ENCODE measurements at regions not wholly inside any gene's neighbourhood (a gene's known extent, or its start where the extent isn't known, plus 50 kb on each side); places are given as distances from the start of the nearest gene placed in this dataset.
A peak's percentile ranks its signal among the peaks of the same experiment; 100 is the strongest.

GRCh38 chr3:67094774-67095173, 96.7 kb downstream of the KBTBD8 start:
- ChIA-PET CTCF (interaction anchor here (0.6 to 2.1 kb wide), 4 partner anchors 15 to 1799 kb away, joined by 3 to 6 read pairs (median 5); no protein-coding TSS in a partner anchor), POLR2A (no interaction called here)
- H3K36me3 Mint-ChIP-seq (ENCODE audit: low read depth) = no peaks in the 10 kb centered on the region
- no peak overlapping the region for H3K4me3 Mint-ChIP-seq
- H3K27me3 Mint-ChIP-seq (ENCODE audit: low read depth) = peaks cover 13% of the 10 kb centered on the region
- no peak for DNase-seq
- peaks cover 4% of the 10 kb centered on the region for H3K9me3 Mint-ChIP-seq (ENCODE audit: insufficient read depth)
- no peaks in the 10 kb centered on the region for H3K4me1 Mint-ChIP-seq (ENCODE audit: low read depth)
- ATAC-seq = no peak
- H3K27ac Mint-ChIP-seq = no peak overlapping the region

GRCh38 chr3:67104388-67104787, 106.3 kb downstream of the KBTBD8 start:
- CTCF ChIA-PET = interaction anchor here (1.0 to 1.8 kb wide), 2 partner anchors 9 to 114 kb away, joined by 3 to 8 read pairs; no protein-coding TSS in a partner anchor
- no peak overlapping the region for H3K27ac Mint-ChIP-seq
- H3K27me3 Mint-ChIP-seq (ENCODE audit: low read depth) = peaks cover 6% of the 10 kb centered on the region
- H3K4me3 Mint-ChIP-seq = no peak overlapping the region
- H3K9me3 Mint-ChIP-seq (ENCODE audit: insufficient read depth) = no peaks in the 10 kb centered on the region
- H3K36me3 Mint-ChIP-seq (ENCODE audit: low read depth) = no peaks in the 10 kb centered on the region
- no peak for DNase-seq
- H3K4me1 Mint-ChIP-seq (ENCODE audit: low read depth) = no peaks in the 10 kb centered on the region
- no peak for ATAC-seq
- POLR2A ChIA-PET = no interaction called here

- ChIA-PET CTCF (interaction anchor here (1.7 kb wide), 1 partner anchor 135 kb away, joined by 7 read pairs; no protein-coding TSS in a partner anchor), POLR2A (no interaction called here)
- Mint-ChIP-seq H3K4me1 (ENCODE audit: low read depth) (no peaks in the 10 kb centered on the region), H3K27me3 (ENCODE audit: low read depth) (peaks cover 5% of the 10 kb centered on the region), H3K4me3 (no peak overlapping the region), H3K27ac (no peak overlapping the region), H3K9me3 (ENCODE audit: insufficient read depth) (no peaks in the 10 kb centered on the region), H3K36me3 (ENCODE audit: low read depth) (no peaks in the 10 kb centered on the region)
- DNase-seq (no peak), ATAC-seq (no peak)
Observed at GRCh38 chr3:67106874-67107273, 108.8 kb downstream of the KBTBD8 start.

GRCh38 chr3:67109651-67110204, 111.6 kb downstream of the KBTBD8 start:
- ChIA-PET CTCF (interaction anchor here (0.7 to 3.4 kb wide), 11 partner anchors 8 to 1766 kb away, joined by 3 to 20 read pairs (median 4); no protein-coding TSS in a partner anchor), POLR2A (no interaction called here)
- DNase-seq = no peak
- Mint-ChIP-seq H3K4me1 (ENCODE audit: low read depth) (peaks cover 6% of the 10 kb centered on the region), H3K27ac (no peak overlapping the region), H3K27me3 (ENCODE audit: low read depth) (peaks cover 5% of the 10 kb centered on the region), H3K9me3 (ENCODE audit: insufficient read depth) (no peaks in the 10 kb centered on the region), H3K4me3 (no peak overlapping the region), H3K36me3 (ENCODE audit: low read depth) (no peaks in the 10 kb centered on the region)
- no peak for ATAC-seq

GRCh38 chr3:67113802-67114407, 115.8 kb downstream of the KBTBD8 start:
- DNase-seq (peak; percentile 87), ATAC-seq (peak; percentile 93)
- CTCF ChIA-PET = interaction anchor here (0.6 to 3.2 kb wide), 45 partner anchors 8 to 1858 kb away, joined by 3 to 36 read pairs (median 4); partner anchors contain the start of genes KBTBD8 and SUCLG2
- Mint-ChIP-seq H3K4me1 (ENCODE audit: low read depth) (peaks cover 6% of the 10 kb centered on the region), H3K9me3 (ENCODE audit: insufficient read depth) (no peaks in the 10 kb centered on the region), H3K4me3 (no peak overlapping the region), H3K36me3 (ENCODE audit: low read depth) (no peaks in the 10 kb centered on the region), H3K27ac (no peak overlapping the region), H3K27me3 (ENCODE audit: low read depth) (peaks cover 9% of the 10 kb centered on the region)
- POLR2A ChIA-PET = no interaction called here

GRCh38 chr3:67118122-67118521, 120.0 kb downstream of the KBTBD8 start:
- Mint-ChIP-seq H3K36me3 (ENCODE audit: low read depth) (no peaks in the 10 kb centered on the region), H3K4me3 (no peak overlapping the region), H3K27me3 (ENCODE audit: low read depth) (peaks cover 8% of the 10 kb centered on the region), H3K4me1 (ENCODE audit: low read depth) (peaks cover 6% of the 10 kb centered on the region), H3K9me3 (ENCODE audit: insufficient read depth) (no peaks in the 10 kb centered on the region), H3K27ac (no peak overlapping the region)
- no peak for DNase-seq
- CTCF ChIA-PET = no interaction called here
- POLR2A ChIA-PET = no interaction called here
- ATAC-seq = no peak

- H3K4me1 Mint-ChIP-seq (ENCODE audit: low read depth) = peaks cover 2% of the 10 kb centered on the region
- DNase-seq = no peak
- H3K9me3 Mint-ChIP-seq (ENCODE audit: insufficient read depth) = no peaks in the 10 kb centered on the region
- no peak overlapping the region for H3K27ac Mint-ChIP-seq
- peaks cover 8% of the 10 kb centered on the region for H3K27me3 Mint-ChIP-seq (ENCODE audit: low read depth)
- ChIA-PET POLR2A (no interaction called here), CTCF (no interaction called here)
- ATAC-seq = no peak
- H3K4me3 Mint-ChIP-seq = no peak overlapping the region
- no peaks in the 10 kb centered on the region for H3K36me3 Mint-ChIP-seq (ENCODE audit: low read depth)
Observed at GRCh38 chr3:67118635-67119034, 120.5 kb downstream of the KBTBD8 start.

GRCh38 chr3:67123914-67124313, 125.8 kb downstream of the KBTBD8 start:
- Mint-ChIP-seq H3K36me3 (ENCODE audit: low read depth) (no peaks in the 10 kb centered on the region), H3K4me3 (no peak overlapping the region), H3K4me1 (ENCODE audit: low read depth) (no peaks in the 10 kb centered on the region), H3K27ac (no peak overlapping the region), H3K27me3 (ENCODE audit: low read depth) (peaks cover under 1% of the 10 kb centered on the region), H3K9me3 (ENCODE audit: insufficient read depth) (no peaks in the 10 kb centered on the region)
- no peak for DNase-seq
- ChIA-PET POLR2A (interaction anchor here (0.7 kb wide), 1 partner anchor 13 kb away, joined by 4 read pairs; no protein-coding TSS in a partner anchor), CTCF (no interaction called here)
- ATAC-seq = no peak

GRCh38 chr3:67127254-67127653, 129.1 kb downstream of the KBTBD8 start:
- no peaks in the 10 kb centered on the region for H3K4me1 Mint-ChIP-seq (ENCODE audit: low read depth)
- CTCF ChIA-PET = no interaction called here
- peaks cover 7% of the 10 kb centered on the region for H3K27me3 Mint-ChIP-seq (ENCODE audit: low read depth)
- POLR2A ChIA-PET = no interaction called here
- no peaks in the 10 kb centered on the region for H3K9me3 Mint-ChIP-seq (ENCODE audit: insufficient read depth)
- no peak overlapping the region for H3K27ac Mint-ChIP-seq
- DNase-seq = no peak
- H3K36me3 Mint-ChIP-seq (ENCODE audit: low read depth) = no peaks in the 10 kb centered on the region
- ATAC-seq = no peak
- no peak overlapping the region for H3K4me3 Mint-ChIP-seq

GRCh38 chr3:67142432-67142831, 144.3 kb downstream of the KBTBD8 start:
- no peaks in the 10 kb centered on the region for H3K27me3 Mint-ChIP-seq (ENCODE audit: low read depth)
- no peak overlapping the region for H3K4me3 Mint-ChIP-seq
- H3K4me1 Mint-ChIP-seq (ENCODE audit: low read depth) = no peaks in the 10 kb centered on the region
- peaks cover 6% of the 10 kb centered on the region for H3K9me3 Mint-ChIP-seq (ENCODE audit: insufficient read depth)
- ATAC-seq = no peak
- H3K36me3 Mint-ChIP-seq (ENCODE audit: low read depth) = no peaks in the 10 kb centered on the region
- POLR2A ChIA-PET = no interaction called here
- no peak overlapping the region for H3K27ac Mint-ChIP-seq
- DNase-seq = no peak
- CTCF ChIA-PET = no interaction called here

- no peak overlapping the region for H3K4me3 Mint-ChIP-seq
- CTCF ChIA-PET = no interaction called here
- H3K4me1 Mint-ChIP-seq (ENCODE audit: low read depth) = no peaks in the 10 kb centered on the region
- no peaks in the 10 kb centered on the region for H3K36me3 Mint-ChIP-seq (ENCODE audit: low read depth)
- H3K9me3 Mint-ChIP-seq (ENCODE audit: insufficient read depth) = peaks cover 5% of the 10 kb centered on the region
- H3K27ac Mint-ChIP-seq = no peak overlapping the region
- POLR2A ChIA-PET = no interaction called here
- no peaks in the 10 kb centered on the region for H3K27me3 Mint-ChIP-seq (ENCODE audit: low read depth)
- no peak for DNase-seq
- no peak for ATAC-seq
Observed at GRCh38 chr3:67145738-67146137, 147.6 kb downstream of the KBTBD8 start.

GRCh38 chr3:67154429-67154828, 156.3 kb downstream of the KBTBD8 start:
- ChIA-PET POLR2A (no interaction called here), CTCF (no interaction called here)
- H3K4me3 Mint-ChIP-seq = no peak overlapping the region
- ATAC-seq (no peak), DNase-seq (no peak)
- no peaks in the 10 kb centered on the region for H3K4me1 Mint-ChIP-seq (ENCODE audit: low read depth)
- no peaks in the 10 kb centered on the region for H3K36me3 Mint-ChIP-seq (ENCODE audit: low read depth)
- no peak overlapping the region for H3K27ac Mint-ChIP-seq
- no peaks in the 10 kb centered on the region for H3K9me3 Mint-ChIP-seq (ENCODE audit: insufficient read depth)
- H3K27me3 Mint-ChIP-seq (ENCODE audit: low read depth) = no peaks in the 10 kb centered on the region

GRCh38 chr3:67167481-67167880, 169.4 kb downstream of the KBTBD8 start:
- H3K27ac Mint-ChIP-seq = no peak overlapping the region
- H3K4me3 Mint-ChIP-seq = no peak overlapping the region
- CTCF ChIA-PET = no interaction called here
- no peaks in the 10 kb centered on the region for H3K27me3 Mint-ChIP-seq (ENCODE audit: low read depth)
- no peak for ATAC-seq
- H3K9me3 Mint-ChIP-seq (ENCODE audit: insufficient read depth) = no peaks in the 10 kb centered on the region
- no peaks in the 10 kb centered on the region for H3K36me3 Mint-ChIP-seq (ENCODE audit: low read depth)
- no peak for DNase-seq
- POLR2A ChIA-PET = no interaction called here
- no peaks in the 10 kb centered on the region for H3K4me1 Mint-ChIP-seq (ENCODE audit: low read depth)
